RWPE1 (cell line): ENCODE measurements at regions not wholly inside any gene's neighbourhood (a gene's known extent, or its start where the extent isn't known, plus 50 kb on each side); places are given as distances from the start of the nearest gene placed in this dataset.
"Not testable (repeated sequence)": the region's sequence is repeated elsewhere in the genome, so short reads cannot be mapped to it uniquely, and the experiment has no call there.

Source experiments
- CTCF ChIA-PET: fragments of 350-600 bp; sonication (Branson Sonifier 250); formaldehyde crosslinking; extraction: SDS; loops from one replicate; lab custom pipeline; 2021; lab: Yijun Ruan, JAX
- POLR2A ChIA-PET: fragments of 400-600 bp; formaldehyde crosslinking; extraction: SDS; loops from one replicate; lab custom pipeline; 2020; ENCODE audit warnings: antibody characterized with exemption; ENCODE audit not compliant: low non-redundant PET; lab: Yijun Ruan, JAX
- DNase-seq: peaks from one replicate; pipeline ENCODE4 v3.0.0; 2012; ENCODE audit warnings: low spot score
- H3K27ac ChIP-seq: fragments of 450-650 bp; 2 replicates; pipeline ENCODE4 v1.5.1; 2017
- CTCF ChIP-seq: fragments of 450-650 bp; conservative IDR thresholded peaks from 2 replicates; pipeline ENCODE4 v1.5.1; 2017; ENCODE audit warnings: low read depth, mild to moderate bottlenecking

- H3K27ac ChIP-seq, result no peak overlapping the region
- no peak for TF ChIP-seq CTCF
- CTCF ChIA-PET, result no interaction called here
- DNase-seq, result no peak
- POLR2A ChIA-PET, result no interaction called here
Measured at GRCh38 chr2:138897274-138897673, 117.1 kb upstream of the NXPH2 start.

GRCh38 chr2:138893746-138894145 is 113.6 kb upstream of the NXPH2 start:
- CTCF ChIA-PET, result no interaction called here
- no peak for TF ChIP-seq CTCF
- no peak overlapping the region for H3K27ac ChIP-seq
- POLR2A ChIA-PET, result no interaction called here
- no peak for DNase-seq

GRCh38 chr2:138881126-138881525 is 100.9 kb upstream of the NXPH2 start:
- POLR2A ChIA-PET, result no interaction called here
- CTCF ChIA-PET, result no interaction called here
- no peak overlapping the region for H3K27ac ChIP-seq

GRCh38 chr2:138879931-138880330 is 99.7 kb upstream of the NXPH2 start:
- no peak for DNase-seq
- POLR2A ChIA-PET, result no interaction called here
- H3K27ac ChIP-seq, result no peak overlapping the region
- no peak for TF ChIP-seq CTCF
- CTCF ChIA-PET, result interaction anchor here (0.6 kb wide), 1 partner anchor 23 kb away, joined by 5 read pairs; no protein-coding TSS in a partner anchor

More at GRCh38 chr2:138881126-138881525, 100.9 kb upstream of the NXPH2 start:
- no peak for TF ChIP-seq CTCF
- no peak for DNase-seq

GRCh38 chr2:138877421-138877820 is 97.2 kb upstream of the NXPH2 start:
- POLR2A ChIA-PET, result no interaction called here
- no peak for DNase-seq
- CTCF ChIA-PET, result no interaction called here
- H3K27ac ChIP-seq, result no peak overlapping the region
- TF ChIP-seq CTCF, result no peak

- POLR2A ChIA-PET, result no interaction called here
- H3K27ac ChIP-seq, result no peak overlapping the region
- DNase-seq, result no peak
- CTCF ChIA-PET, result no interaction called here
- no peak for TF ChIP-seq CTCF
Measured at GRCh38 chr2:138874251-138874650, 94.1 kb upstream of the NXPH2 start.

GRCh38 chr2:138872116-138872515 is 91.9 kb upstream of the NXPH2 start:
- H3K27ac ChIP-seq, POLR2A ChIA-PET, CTCF ChIA-PET, DNase-seq: not testable (repeated sequence)
